ENCODE measurements at regions not wholly inside any gene's neighbourhood (a gene's known extent, or its start where the extent isn't known, plus 50 kb on each side); places are given as distances from the start of the nearest gene placed in this dataset.

DNA sequence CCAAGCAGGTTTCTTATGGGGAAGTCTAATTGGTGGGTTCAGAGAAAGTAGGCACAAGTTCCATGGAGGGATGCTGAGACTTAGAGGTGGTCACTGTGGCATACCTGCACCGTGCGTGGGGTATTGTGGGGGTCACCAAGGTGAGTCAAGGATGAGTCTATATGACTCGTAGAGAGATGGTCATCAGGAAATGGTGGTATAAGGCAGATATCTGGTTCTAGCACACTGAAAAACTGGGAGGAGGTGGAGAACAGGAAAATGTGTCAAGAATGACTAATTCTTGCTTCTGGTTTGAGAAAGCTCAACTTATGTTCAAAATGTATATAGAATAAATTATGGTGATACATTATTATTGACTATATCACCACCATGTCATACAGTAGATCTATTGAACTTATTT lies 258.1 kb downstream of the RAB38 start:
- TF ChIP-seq, protein P1, sequence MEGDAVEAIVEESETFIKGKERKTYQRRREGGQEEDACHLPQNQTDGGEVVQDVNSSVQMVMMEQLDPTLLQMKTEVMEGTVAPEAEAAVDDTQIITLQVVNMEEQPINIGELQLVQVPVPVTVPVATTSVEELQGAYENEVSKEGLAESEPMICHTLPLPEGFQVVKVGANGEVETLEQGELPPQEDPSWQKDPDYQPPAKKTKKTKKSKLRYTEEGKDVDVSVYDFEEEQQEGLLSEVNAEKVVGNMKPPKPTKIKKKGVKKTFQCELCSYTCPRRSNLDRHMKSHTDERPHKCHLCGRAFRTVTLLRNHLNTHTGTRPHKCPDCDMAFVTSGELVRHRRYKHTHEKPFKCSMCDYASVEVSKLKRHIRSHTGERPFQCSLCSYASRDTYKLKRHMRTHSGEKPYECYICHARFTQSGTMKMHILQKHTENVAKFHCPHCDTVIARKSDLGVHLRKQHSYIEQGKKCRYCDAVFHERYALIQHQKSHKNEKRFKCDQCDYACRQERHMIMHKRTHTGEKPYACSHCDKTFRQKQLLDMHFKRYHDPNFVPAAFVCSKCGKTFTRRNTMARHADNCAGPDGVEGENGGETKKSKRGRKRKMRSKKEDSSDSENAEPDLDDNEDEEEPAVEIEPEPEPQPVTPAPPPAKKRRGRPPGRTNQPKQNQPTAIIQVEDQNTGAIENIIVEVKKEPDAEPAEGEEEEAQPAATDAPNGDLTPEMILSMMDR (IDR thresholded peaks at IDR 0.05; ENCODE audit: poor library complexity, severe bottlenecking) = no peak
- no peak for TF ChIP-seq POLR2AphosphoS5 (IDR thresholded peaks at IDR 0.05)

All from neural cell (in vitro differentiated cells).